ENCODE measurements at regions not wholly inside any gene's neighbourhood (a gene's known extent, or its start where the extent isn't known, plus 50 kb on each side); places are given as distances from the start of the nearest gene placed in this dataset.
"Not testable (repeated sequence)": the region's sequence is repeated elsewhere in the genome, so short reads cannot be mapped to it uniquely, and the experiment has no call there.

DNA sequence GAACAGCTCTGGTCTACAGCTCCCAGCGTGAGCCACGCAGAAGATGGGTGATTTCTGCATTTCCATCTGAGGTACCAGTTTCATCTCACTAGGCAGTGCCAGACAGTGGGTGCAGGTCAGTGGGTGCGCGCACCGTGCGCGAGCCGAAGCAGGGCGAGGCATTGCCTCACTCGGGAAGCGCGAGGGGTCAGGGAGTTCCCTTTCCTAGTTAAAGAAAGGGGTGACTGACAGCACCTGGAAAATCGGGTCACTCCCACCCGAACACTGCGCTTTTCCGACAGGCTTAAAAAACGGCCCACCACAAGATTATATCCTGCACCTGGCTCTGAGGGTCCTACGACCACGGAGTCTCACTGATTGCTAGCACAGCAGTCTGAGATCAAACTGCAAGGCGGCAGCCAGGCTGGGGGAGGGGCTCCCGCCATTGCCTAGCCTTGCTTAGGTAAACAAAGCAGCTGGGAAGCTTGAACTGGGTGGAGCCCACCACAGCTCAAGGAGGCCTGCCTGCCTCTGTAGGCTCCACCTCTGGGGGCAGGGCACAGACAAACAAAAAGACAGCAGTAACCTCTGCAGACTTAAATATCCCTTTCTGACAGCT, 325.0 kb upstream of the CHST9 start:
- DNase-seq (ENCODE audit: extremely low read depth, low read depth, low spot score) = not testable (repeated sequence)

DNA sequence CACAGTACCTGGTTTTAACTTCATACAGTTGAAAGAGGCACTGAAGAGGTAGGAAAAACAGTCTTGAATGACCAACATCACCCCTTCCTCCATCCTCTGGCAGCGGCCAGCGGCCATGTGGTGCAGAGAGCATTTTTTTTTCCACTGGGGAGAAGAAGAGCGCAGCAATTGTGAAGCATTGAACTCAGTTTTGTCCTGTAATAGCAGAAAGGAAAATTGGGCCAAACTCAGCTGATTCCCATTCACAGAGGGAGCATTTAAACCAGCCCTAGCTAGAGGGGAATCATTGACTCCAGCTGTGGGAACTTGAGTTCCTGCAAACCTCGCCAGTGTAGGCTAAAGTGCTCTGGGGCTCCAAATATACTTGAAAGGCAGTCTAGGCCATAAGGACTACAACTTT, 316.6 kb upstream of the CHST9 start:
- no peak for DNase-seq (ENCODE audit: extremely low read depth, low read depth, low spot score)

DNA sequence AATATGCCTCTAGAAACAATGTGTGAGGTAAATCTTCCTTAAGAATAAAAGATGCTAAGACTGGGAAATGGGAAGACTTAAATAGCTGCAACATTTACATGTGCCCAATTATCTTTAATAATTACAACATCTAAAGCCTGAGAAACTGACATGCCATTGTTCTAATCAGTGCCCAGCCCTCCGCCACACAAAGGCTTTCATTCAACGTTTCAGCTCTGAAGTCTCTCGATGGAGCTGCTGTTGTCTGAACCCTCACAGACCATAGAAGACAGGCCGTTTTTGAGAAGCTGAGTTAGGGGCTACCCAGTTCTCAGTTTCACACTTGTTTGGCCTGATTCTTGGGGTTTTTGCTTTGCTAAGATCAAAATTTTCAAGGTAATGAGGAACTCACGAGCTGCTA, 315.4 kb upstream of the CHST9 start:
- DNase-seq (ENCODE audit: extremely low read depth, low read depth, low spot score) = no peak

DNA sequence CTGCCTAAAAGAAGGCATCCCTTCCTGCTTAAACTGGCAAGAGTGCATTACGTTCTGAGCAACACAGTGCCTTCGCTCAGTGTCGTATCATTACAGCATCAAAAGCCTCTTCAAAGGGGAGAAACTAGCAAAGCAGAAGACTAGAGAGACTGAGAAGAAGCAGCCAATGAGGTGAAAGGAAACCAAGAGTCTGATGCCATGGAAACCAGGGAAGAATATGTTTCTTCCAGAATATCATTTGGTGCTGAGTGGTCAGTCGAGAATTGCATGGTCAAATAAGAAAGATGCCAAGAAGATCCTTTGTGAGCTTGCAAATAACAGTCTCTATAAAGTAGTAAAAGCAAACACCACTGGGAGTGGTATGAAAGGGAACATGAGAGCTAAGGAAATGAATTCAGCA, 312.1 kb upstream of the CHST9 start:
- DNase-seq (ENCODE audit: extremely low read depth, low read depth, low spot score) = no peak

DNA sequence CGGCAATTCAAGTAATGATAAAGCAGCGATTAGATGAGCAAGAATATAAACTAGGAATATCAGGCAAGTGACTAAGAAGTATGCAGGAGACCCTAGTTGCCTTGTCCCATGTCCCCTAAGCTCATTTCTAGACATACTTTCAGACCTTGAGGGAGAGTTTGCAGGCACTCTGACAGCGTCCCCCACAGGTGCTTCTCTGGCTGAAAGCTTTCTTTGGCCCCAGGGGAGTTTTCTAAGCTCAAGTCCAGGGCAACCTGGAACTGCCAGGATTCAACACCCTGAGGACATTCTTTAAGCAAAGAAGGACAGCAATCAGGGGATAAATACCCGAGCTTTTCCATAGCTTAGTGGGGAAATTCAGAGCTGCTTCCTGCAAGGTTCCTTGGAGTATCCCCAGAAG, 308.1 kb upstream of the CHST9 start:
- DNase-seq (ENCODE audit: extremely low read depth, low read depth, low spot score) = no peak

DNA sequence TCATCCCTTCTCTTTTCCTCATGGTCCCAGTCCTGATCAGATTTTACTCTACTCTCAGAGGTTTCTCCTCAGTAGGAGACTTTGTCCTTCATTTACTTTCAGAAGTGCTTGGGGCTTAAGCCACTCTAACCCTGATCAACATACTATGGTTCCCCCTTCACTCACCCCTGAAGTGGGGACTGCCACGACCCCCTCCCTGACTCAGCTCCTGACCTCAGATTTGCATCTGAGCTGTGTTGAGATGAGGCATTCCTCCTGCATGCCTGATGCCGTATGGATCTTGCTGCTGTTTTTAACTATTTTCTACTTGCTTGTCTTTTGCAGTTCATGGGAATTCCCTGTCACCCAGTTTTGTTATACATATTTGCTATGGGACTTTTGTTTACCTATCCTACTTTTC, 306.7 kb upstream of the CHST9 start:
- no peak for DNase-seq (ENCODE audit: extremely low read depth, low read depth, low spot score)

DNA sequence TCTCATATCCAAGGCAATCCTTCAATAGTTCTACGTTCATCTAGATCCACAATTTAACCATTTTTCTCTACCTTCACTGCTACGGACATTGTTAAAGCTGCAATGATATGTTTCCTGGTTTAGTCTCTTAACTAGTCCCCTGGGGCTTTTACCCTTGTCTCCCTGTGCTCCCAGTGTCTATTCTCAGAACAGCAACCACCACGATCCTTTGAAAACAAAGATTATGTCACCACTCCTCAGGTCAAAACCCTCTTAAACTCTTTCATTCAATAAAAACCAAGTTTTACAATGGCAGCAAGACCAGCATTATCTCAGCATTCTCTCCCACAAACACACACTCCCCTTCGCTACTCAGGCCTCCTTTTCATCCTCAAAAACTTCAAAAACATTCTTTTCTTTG, 298.2 kb upstream of the CHST9 start:
- no peak for DNase-seq (ENCODE audit: extremely low read depth, low read depth, low spot score)

DNA sequence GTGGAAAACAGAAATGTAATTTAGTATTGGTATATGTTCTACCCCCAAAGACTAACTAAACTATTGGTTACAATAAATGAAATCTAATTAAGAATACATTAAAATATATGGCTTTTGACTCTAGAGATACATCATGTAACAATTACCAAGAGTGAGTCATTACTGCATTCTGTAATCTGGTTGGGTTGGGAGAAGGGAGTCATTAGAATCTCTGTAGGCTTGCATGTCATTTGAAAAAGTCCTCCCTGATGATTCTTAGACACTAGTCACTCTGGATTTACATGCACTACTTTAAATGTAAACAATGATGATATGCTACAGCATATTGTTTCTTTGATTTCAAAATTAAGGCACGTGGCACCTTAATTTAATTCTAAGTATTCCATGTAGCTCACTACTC, 293.4 kb upstream of the CHST9 start:
- no peak for DNase-seq (ENCODE audit: extremely low read depth, low read depth, low spot score)

DNA sequence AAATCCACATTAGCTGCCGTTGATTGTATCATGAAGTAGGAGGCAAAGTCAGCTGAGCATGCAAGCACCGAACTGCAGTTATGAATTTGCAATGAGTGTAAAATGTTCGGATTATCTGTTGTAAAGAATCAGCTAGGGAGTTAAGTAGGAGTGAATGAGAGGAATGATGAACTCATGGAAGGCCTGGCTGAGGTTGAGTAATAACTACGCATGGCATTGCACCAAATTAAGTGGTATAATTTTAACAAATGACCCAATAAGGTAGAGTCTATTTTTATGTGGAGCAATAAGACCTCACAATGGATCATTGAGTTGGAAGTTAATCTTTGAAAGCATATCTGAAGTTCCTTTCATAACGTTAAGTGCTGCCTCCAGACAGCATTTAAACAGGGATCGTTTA, 288.2 kb upstream of the CHST9 start:
- no peak for DNase-seq (ENCODE audit: extremely low read depth, low read depth, low spot score)

DNA sequence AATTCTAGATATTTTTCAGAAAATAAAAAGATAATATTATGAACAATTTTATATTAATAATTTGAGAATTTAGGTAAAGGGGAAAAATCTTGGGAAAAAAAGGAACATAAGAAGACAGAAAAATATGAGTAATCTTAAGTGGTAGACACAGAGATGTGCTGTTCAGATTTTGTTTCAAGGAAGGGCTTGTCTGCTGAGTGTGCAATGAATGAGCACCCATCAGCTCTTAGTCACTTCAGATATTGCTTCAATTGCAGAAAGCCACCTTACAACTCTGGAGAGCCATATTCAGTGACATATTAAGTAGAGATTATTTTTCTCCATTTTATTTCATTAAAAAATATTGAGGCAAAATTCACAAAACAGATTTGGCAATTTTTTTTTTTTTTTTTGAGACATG, 282.0 kb upstream of the CHST9 start:
- DNase-seq (ENCODE audit: extremely low read depth, low read depth, low spot score) = no peak

DNA sequence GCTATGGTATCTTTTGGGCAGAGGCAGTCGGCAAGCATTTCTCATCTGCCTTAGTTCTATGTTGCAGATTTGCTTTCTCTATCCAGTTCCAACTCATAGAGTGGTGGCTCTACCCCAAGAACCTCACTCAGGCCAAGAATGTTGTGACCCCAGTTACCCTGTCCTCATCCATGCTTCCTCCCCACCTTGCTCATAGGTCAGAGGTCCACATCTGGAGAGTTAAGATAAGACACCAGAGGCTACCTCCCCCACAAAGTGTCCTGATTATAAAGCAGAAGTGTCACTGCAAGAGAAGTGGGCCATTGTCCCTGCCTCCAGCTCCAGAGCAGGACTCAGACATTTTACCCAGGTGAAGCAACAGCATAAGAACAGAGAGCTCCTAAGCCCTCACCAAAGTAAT, 276.8 kb upstream of the CHST9 start:
- DNase-seq (ENCODE audit: extremely low read depth, low read depth, low spot score) = no peak

DNA sequence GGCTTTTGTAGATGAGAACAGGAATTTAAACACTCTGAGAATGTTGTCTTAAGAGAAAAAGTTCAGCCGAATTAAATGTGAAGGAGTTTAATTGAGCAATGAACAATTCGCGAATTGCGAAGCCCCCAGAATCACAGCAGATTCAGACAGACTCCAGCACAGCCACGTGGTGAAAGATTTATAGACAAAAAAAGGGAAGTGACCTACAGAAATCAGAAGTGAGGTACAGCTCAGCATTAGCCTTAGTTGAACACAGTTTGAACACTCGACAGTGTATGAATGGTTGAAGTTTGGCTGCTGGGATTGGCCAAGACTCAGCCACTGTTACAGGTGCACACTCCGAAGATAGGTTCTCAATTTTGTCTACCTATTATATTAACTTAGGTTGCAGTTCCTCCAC, 264.0 kb upstream of the CHST9 start:
- no peak for DNase-seq (ENCODE audit: extremely low read depth, low read depth, low spot score)

DNA sequence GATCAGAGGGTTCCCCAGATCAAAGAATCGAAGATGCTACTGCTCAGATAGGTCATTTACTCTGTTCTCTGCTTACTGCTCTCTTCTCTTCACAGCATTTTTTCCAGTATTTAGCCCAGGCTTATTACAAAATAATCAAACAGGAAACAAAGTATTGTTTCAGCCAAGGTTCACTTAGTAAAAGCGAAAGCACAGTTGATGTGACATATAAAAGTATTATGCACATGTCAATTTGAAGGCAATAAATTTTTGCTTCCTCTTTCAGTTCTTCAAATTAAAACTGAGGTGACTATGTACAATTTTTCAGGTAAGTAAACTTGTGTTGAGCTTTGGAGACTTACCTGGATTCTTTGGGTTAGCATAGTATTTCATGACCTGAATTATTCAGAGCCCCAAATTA, 262.8 kb upstream of the CHST9 start:
- DNase-seq (ENCODE audit: extremely low read depth, low read depth, low spot score) = no peak

DNA sequence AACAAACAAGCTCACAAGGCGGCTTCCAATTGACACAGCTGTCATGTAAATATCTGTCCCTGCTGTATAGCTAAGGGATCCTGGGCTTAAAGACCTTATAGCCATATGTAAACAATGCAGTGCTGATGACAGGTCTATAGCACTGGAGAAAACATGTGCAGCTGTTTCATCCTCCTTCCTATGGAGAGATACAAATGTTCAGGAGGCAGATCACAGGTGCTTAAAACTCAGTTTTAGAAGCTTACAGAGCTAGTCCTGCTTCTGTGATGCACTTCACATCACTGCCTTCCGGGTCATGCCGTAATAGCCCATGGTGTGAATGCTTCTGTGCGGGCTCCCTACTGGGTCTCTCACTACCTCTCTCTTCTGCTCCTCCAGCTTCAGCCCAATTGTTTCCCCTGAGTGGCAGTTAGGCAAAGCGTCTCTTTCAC, 262.4 kb upstream of the CHST9 start:
- no peak for DNase-seq (ENCODE audit: extremely low read depth, low read depth, low spot score)

DNA sequence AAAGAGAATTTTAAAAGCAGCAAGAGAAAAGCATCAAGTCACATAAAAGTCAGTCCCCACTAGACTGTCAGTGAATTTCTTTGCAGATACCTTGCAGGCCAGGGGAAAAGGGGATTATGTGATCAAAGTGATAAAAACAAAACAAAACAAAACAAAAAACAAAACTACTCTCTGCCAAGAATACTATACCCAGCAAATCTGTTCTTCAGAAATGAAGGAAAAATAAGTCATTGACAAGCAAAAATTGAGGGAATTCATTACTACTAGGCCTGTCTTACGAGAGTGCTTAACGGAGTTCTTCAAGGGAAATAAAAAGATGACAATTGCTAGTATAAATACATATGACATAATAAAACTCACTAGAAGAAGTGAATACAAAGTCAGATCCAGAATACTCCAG, 245.5 kb upstream of the CHST9 start:
- DNase-seq (ENCODE audit: extremely low read depth, low read depth, low spot score) = no peak

DNA sequence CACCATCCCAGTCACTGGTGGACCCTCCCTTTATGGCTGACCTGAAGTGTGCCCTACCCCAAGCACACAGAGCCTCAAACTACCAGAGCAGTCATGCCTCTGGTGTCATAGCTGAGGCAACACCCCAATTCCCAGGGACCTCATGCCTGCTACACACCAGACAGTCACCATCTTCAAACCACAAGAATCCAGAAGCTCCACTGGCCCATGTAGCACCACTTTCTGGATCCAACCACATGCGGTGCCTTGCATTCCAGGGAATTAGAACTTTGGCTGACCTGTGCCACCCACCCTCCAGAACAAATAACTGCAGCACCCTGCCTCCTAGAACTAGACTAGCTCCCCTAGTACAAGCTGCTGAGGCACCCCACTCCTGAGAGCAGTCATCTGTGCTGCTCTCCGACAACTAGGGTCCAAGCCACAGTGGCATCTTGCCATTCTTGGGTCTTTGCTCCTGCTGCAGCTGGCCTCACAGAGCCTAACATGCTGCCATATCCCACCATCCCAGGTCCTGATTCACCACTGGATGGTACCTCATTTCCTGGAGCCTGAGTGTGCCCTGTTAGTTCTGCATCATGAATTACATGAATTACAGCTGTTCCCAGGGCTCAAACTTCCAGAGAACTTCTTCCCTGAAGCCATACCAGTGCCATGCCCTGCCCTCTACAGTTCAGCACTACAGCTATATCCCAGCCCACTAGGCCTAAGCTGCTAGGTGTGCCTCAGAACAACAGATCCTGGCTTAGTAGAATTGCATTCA, 243.8 kb upstream of the CHST9 start:
- DNase-seq (ENCODE audit: extremely low read depth, low read depth, low spot score) = no peak

DNA sequence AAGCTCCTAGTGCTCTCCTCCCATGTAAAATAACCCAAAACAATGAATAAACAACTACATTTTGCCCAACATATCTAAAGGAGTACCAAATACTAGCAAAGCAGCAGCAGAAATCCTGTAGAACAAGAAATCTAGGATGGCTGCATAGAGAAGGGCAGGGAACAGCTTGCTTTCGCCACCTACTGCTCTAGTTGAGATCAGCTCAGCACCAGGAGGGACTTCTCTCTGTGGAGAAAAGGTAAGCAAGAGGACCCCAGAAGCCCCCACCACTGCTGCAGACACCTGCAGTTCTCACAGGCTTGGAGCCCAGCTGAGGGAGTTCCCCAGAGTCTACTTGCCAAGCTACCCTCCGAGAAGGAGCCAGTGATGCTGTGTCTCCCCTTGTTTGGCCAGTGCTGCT, 243.0 kb upstream of the CHST9 start:
- DNase-seq (ENCODE audit: extremely low read depth, low read depth, low spot score) = no peak

DNA sequence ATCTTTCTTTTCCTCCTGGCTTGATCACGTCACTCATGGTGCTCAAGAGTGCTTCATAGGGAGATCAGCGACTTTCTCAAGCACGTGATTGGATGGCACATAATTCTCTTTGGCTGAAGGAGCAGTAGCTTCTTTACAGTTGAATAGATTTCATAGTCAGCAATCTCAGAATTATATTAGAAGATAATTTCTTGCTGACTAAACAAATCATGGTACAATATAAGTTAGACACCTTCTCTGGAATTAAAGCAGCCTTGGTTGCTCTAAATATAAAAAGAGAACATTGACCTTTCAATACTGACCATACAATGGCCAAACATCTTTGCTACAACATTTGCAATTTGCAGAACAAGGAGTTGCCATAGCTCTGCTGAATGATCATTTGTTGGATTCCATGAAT, 238.5 kb upstream of the CHST9 start:
- no peak for DNase-seq (ENCODE audit: extremely low read depth, low read depth, low spot score)

DNA sequence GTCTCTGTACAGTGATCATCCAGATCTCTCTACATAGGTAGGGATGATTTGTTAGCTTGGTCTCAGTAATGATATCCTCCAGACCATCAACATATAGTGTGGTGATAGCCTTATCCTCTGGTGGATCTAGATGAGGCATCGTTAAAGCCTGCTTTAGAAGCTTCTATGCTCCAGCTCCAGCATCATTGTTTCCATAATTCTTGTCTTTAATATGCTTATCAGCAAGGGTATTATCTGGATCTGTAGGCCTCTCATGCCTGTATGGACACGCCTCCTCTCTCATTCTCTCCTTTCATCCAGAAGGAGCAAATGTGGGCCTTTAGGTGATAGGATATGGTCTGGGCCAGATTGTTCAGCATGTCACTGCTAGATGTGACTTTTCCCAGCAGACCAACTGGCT, 234.5 kb upstream of the CHST9 start:
- no peak for DNase-seq (ENCODE audit: extremely low read depth, low read depth, low spot score)

DNA sequence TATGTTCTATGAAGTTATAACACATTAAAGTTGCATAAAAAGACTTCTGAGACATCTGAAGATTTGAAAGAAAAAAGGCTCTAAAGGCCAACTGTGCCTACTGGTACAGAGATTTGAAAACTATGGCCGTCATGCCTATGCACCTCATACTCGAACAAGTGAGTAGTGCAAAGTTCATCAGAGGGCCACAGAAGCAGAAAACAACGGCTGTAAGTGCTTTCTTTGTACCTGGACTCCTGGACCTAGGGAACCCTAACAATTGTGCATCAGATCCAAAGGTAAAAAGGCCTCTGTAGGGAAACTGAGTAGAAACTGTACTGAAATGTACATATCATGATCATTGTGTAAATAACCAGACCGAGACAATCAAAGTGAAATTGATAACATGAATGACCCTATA, 230.4 kb upstream of the CHST9 start:
- DNase-seq (ENCODE audit: extremely low read depth, low read depth, low spot score) = no peak

DNA sequence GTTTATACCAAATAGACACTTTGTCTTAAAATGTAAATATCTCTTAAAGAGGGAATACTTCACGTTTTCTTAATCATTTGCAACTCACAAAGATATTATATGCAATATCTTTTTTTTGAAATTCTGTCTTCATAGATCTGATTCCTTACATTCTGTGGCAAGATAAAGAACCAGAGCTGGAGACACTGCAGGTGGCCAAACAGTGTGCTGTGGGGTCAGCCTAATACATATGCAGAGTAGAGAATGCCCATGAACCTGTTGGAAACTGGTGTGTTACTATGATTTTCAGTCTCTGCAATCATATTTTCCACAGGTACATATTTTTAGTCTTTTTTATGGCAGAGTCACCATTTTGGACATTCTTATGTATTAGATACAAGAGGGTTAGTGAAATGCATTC, 229.6 kb upstream of the CHST9 start:
- DNase-seq (ENCODE audit: extremely low read depth, low read depth, low spot score) = no peak

DNA sequence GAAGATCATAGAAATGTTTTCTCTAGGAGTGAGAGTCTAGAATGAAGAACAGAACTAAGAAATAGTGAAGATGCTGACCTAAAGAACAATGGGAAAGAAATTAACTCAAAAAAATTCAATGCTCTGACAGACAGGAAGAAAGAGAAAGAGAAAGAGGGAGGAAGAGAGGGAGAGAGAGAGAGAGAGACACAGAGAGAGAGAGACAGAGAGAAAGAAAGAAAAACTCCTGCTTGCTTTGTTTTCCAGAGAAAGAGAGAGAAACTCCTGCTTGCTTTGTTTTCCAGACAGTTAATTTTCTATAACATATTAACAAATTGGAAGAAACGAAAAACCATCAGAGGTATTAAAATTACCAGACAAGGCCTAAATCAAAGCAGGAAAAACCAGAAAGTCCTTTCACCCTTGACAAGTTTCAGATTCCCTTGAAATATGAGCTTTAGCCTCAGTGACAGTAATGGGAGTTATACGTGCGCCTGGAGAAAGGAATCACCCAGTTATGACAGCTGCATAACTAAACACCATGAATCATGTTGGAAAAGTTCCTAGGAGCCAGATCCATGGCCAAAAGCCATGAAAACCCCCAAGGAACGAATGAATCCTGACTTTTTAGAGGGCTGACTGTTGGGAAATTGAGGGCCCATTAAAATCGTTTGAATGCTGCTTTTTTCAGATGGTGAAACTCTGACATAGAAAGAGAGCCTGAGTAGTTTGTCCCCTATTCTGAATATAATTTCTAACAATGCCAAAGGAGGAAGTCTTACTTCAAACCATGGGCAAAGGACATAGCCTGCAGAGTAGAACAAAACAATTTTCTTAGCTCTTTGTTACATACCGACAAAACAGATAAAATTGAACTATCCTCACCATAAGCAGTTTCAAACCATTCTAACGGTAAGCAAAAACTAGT, 228.6 kb upstream of the CHST9 start:
- DNase-seq (ENCODE audit: extremely low read depth, low read depth, low spot score) = no peak

All from glomerular endothelial cell (primary cell).